ENCODE measurements at regions not wholly inside any gene's neighbourhood (a gene's known extent, or its start where the extent isn't known, plus 50 kb on each side); places are given as distances from the start of the nearest gene placed in this dataset.

- no peak for DNase-seq
Observed at GRCh38 chr5:13533833-13534232, 410.7 kb downstream of the DNAH5 start.

GRCh38 chr5:13529300-13529699 lies 415.2 kb downstream of the DNAH5 start:
- H3K36me3 ChIP-seq: no peaks in the 10 kb centered on the region
- 38 to 58% methylated on average over 1 of the region's 1 CpG for WGBS, 2 donors
- no peaks in the 10 kb centered on the region for H3K27me3 ChIP-seq
- TF ChIP-seq CTCF (IDR thresholded peaks at IDR 0.05) (no peak), POLR2AphosphoS5 (IDR thresholded peaks at IDR 0.05) (no peak), POLR2A (IDR thresholded peaks at IDR 0.05) (no peak), EP300 (IDR thresholded peaks at IDR 0.05) (no peak)
- H3K27ac ChIP-seq: no peak overlapping the region
- peaks cover 0 to 8% (median 0%) of the 10 kb centered on the region in 4 donors for H3K4me1 ChIP-seq
- intact Hi-C loops (cut with DNase I): no loop called here
- peaks cover 0 to 3% (median 0%) of the 10 kb centered on the region in 4 donors for H3K9me3 ChIP-seq
- DNase-seq: no peak
- no peak overlapping the region for H3K4me3 ChIP-seq

More at GRCh38 chr5:13533833-13534232, 410.7 kb downstream of the DNAH5 start:
- Histone ChIP-seq H3K9me3 (peaks cover 0 to 3% (median 0%) of the 10 kb centered on the region in 4 donors), H3K27ac (no peak overlapping the region), H3K27me3 (no peaks in the 10 kb centered on the region), H3K4me3 (no peak overlapping the region), H3K36me3 (no peaks in the 10 kb centered on the region), H3K4me1 (peaks cover 0 to 8% (median 0%) of the 10 kb centered on the region in 4 donors)
- TF ChIP-seq CTCF (IDR thresholded peaks at IDR 0.05): no peak
- no peak for TF ChIP-seq POLR2A (IDR thresholded peaks at IDR 0.05)
- TF ChIP-seq POLR2AphosphoS5 (IDR thresholded peaks at IDR 0.05): no peak
- TF ChIP-seq EP300 (IDR thresholded peaks at IDR 0.05): no peak
- intact Hi-C loops (cut with DNase I): no loop called here
- whole genome bisulfite sequencing, 2 donors: 78 to 86% methylated on average over 2 of the region's 2 CpGs

GRCh38 chr5:13524936-13525335 lies 419.6 kb downstream of the DNAH5 start:
- Histone ChIP-seq H3K4me3 (no peak overlapping the region), H3K4me1 (no peaks in the 10 kb centered on the region), H3K36me3 (no peaks in the 10 kb centered on the region), H3K27me3 (no peaks in the 10 kb centered on the region), H3K9me3 (peaks cover 0 to 1% (median 0%) of the 10 kb centered on the region in 4 donors), H3K27ac (no peak overlapping the region)
- intact Hi-C loops (cut with DNase I): no loop called here
- DNase-seq: no peak
- TF ChIP-seq POLR2A (IDR thresholded peaks at IDR 0.05) (no peak), EP300 (IDR thresholded peaks at IDR 0.05) (no peak), POLR2AphosphoS5 (IDR thresholded peaks at IDR 0.05) (no peak), CTCF (IDR thresholded peaks at IDR 0.05) (no peak)
- 19 to 63% methylated on average over 2 of the region's 2 CpGs for WGBS, 2 donors

- intact Hi-C loops (cut with DNase I): no loop called here
- DNase-seq: no peak
- Histone ChIP-seq H3K9me3 (no peaks in the 10 kb centered on the region), H3K4me3 (no peak overlapping the region), H3K27me3 (no peaks in the 10 kb centered on the region), H3K27ac (no peak overlapping the region), H3K4me1 (no peaks in the 10 kb centered on the region), H3K36me3 (no peaks in the 10 kb centered on the region)
- no peak for TF ChIP-seq POLR2AphosphoS5 (IDR thresholded peaks at IDR 0.05)
- TF ChIP-seq POLR2A (IDR thresholded peaks at IDR 0.05): no peak
- no peak for TF ChIP-seq CTCF (IDR thresholded peaks at IDR 0.05)
- TF ChIP-seq EP300 (IDR thresholded peaks at IDR 0.05): no peak
- 89 to 90% methylated on average over 1 of the region's 1 CpG for WGBS, 2 donors
Observed at GRCh38 chr5:13519131-13519530, 425.4 kb downstream of the DNAH5 start.

GRCh38 chr5:13516195-13516594 lies 428.3 kb downstream of the DNAH5 start:
- intact Hi-C loops (cut with DNase I): no loop called here
- H3K4me1 ChIP-seq: no peaks in the 10 kb centered on the region
- H3K27ac ChIP-seq: no peak overlapping the region
- TF ChIP-seq EP300 (IDR thresholded peaks at IDR 0.05) (no peak), POLR2A (IDR thresholded peaks at IDR 0.05) (no peak), CTCF (IDR thresholded peaks at IDR 0.05) (no peak), POLR2AphosphoS5 (IDR thresholded peaks at IDR 0.05) (no peak)
- H3K27me3 ChIP-seq: no peaks in the 10 kb centered on the region
- no peaks in the 10 kb centered on the region for H3K36me3 ChIP-seq
- H3K9me3 ChIP-seq: no peaks in the 10 kb centered on the region
- DNase-seq: no peak
- WGBS, 2 donors: 52 to 85% methylated on average over 1 of the region's 1 CpG
- H3K4me3 ChIP-seq: no peak overlapping the region

Data from sigmoid colon (tissue), 6 donors.